ENCODE measurements at regions not wholly inside any gene's neighbourhood (a gene's known extent, or its start where the extent isn't known, plus 50 kb on each side); places are given as distances from the start of the nearest gene placed in this dataset.

DNA sequence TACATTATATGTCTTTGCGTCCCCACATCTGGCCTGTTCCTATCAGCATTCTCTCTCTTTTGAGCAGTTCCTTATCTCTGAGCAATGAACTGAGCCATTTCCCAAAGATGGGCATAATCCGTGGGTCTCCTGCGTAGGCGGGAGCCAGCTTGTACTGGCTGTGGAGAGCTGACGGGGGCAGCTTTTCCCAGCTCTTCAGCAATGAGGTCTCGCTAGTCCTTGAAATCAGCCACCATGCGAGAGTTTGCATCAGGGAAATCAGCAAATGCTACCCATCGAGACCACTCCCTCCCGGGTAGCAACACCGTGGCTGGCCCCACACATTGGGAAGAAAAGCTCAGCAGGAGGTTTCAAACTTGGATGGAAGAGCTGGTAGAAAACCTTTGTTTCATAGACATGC, 51.9 kb upstream of the FAM180A start:
- Histone ChIP-seq H4K8ac (ENCODE audit: extremely low read depth, insufficient read depth, low read length) (no peak overlapping the region; the same call in 1 of the 2 replicates), H3K4ac (replicated peaks; ENCODE audit: insufficient read length, low read depth, low read length) (no peak overlapping the region), H3K56ac (replicated peaks; ENCODE audit: insufficient read length, low read depth, low read length) (no peak overlapping the region), H3K4me3 (ENCODE audit: extremely low read depth in 1 of 4, insufficient read depth in 2 of 4, low read depth in 3 of 4, low read length in 4 of 4) (peak overlapping the region in 1 of 4 experiments; percentile 30; a peak in 1 of 8 replicates), H3K14ac (ENCODE audit: insufficient read length) (no peak overlapping the region), H3K79me1 (ENCODE audit: low read depth, low read length) (no peaks in the 10 kb centered on the region), H2BK15ac (ENCODE audit: low read length) (no peak overlapping the region), H3K23ac (ENCODE audit: insufficient read length) (no peak overlapping the region), H3K18ac (ENCODE audit: extremely low read depth, low read length) (peak overlapping the region; percentile 25; the same call in 1 of the 2 replicates), H4K20me1 (replicated peaks in 1 of 2; ENCODE audit: control insufficient read depth in 1 of 2, insufficient read depth in 2 of 2, low read length in 2 of 2) (no peaks in the 10 kb centered on the region), H2BK5ac (ENCODE audit: low read depth, low read length) (no peak overlapping the region), H2AK5ac (ENCODE audit: low read depth, low read length) (no peak overlapping the region), H4K5ac (ENCODE audit: insufficient read length, low read depth, low read length) (no peak overlapping the region), H3K4me2 (ENCODE audit: insufficient read depth in 1 of 2, low read depth in 2 of 2, low read length in 2 of 2) (peak overlapping the region; percentile 10 to 53; a peak in 3 of 4 replicates), H4K91ac (replicated peaks; ENCODE audit: insufficient read length, low read length) (peak overlapping the region; percentile 5), H2BK20ac (ENCODE audit: low read length) (peak overlapping the region; percentile 25; the same call in 1 of the 2 replicates), H3K9me3 (ENCODE audit: insufficient read depth in 2 of 2, low read depth in 1 of 2, low read length in 1 of 2) (no peaks in the 10 kb centered on the region), H2BK12ac (ENCODE audit: low read depth, low read length) (no peak overlapping the region), H3K36me3 (ENCODE audit: control insufficient read depth in 2 of 4, insufficient read depth in 4 of 4, low read length in 3 of 4) (no peaks in the 10 kb centered on the region), H3K27me3 (replicated peaks in 1 of 4; ENCODE audit: control insufficient read depth in 3 of 4, extremely low read depth in 1 of 4, insufficient read depth in 3 of 4, low read length in 3 of 4) (no peaks in the 10 kb centered on the region; a peak in 1 of 7 replicates), H3K23me2 (ENCODE audit: low read depth, low read length) (no peaks in the 10 kb centered on the region), H3K27ac (ENCODE audit: low read depth, low read length) (no peak overlapping the region), H2AFZ (ENCODE audit: low read length) (peak overlapping the region; percentile 100), H2BK120ac (replicated peaks; ENCODE audit: low read depth, low read length) (peak overlapping the region; percentile 24), H3K79me2 (ENCODE audit: control insufficient read depth in 1 of 2, insufficient read depth in 2 of 2, low read length in 2 of 2) (no peaks in the 10 kb centered on the region), H3K4me1 (replicated peaks in 1 of 4; ENCODE audit: control insufficient read depth in 3 of 4, insufficient read depth in 4 of 4, low read length in 3 of 4) (peaks cover 0 to 2% (median 2%) of the 10 kb centered on the region in 4 experiments; a peak in 3 of 7 replicates), H3K9ac (replicated peaks in 1 of 4; ENCODE audit: extremely low read depth in 1 of 4, low read depth in 3 of 4, low read length in 3 of 4) (0 out of 7 replicates have a peak overlapping the region, but pooled peaks of 1 of the 4 experiments have one; percentile 14)
- FAIRE-seq (no peak), DNase-seq (ENCODE audit: low read depth in 1 of 2, low spot score in 2 of 2) (peak; percentile 13 to 51)
- POLR2A ChIA-PET (ENCODE audit: partially characterized antibody) = interaction anchor here (0.5 to 1.1 kb wide), 2 partner anchors 207 to 219 kb away, joined by 3 read pairs; no protein-coding TSS in a partner anchor
- CTCF ChIA-PET (ENCODE audit: partially characterized antibody) = interaction anchor here (0.7 to 5.2 kb wide), 46 partner anchors 9 to 605 kb away, joined by 3 to 49 read pairs (median 4); no protein-coding TSS in a partner anchor
- TF ChIP-seq BCL11A (IDR thresholded peaks at IDR 0.05; ENCODE audit: low read depth in 2 of 2, low read length in 2 of 2) = no peak
- peak; percentile 8 to 15; a peak in 2 of 4 replicates for TF ChIP-seq RAD21 (IDR thresholded peaks at IDR 0.05 in 1 of 2, conservative IDR thresholded peaks at IDR 0.05 in 1 of 2; ENCODE audit: low read depth in 2 of 2, low read length in 2 of 2)
- TF ChIP-seq CEBPB (IDR thresholded peaks at IDR 0.05; ENCODE audit: low read depth, low read length) = no peak
- TF ChIP-seq, protein P1, sequence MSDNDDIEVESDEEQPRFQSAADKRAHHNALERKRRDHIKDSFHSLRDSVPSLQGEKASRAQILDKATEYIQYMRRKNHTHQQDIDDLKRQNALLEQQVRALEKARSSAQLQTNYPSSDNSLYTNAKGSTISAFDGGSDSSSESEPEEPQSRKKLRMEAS (IDR thresholded peaks at IDR 0.05) = no peak
- TF ChIP-seq, protein P2, sequence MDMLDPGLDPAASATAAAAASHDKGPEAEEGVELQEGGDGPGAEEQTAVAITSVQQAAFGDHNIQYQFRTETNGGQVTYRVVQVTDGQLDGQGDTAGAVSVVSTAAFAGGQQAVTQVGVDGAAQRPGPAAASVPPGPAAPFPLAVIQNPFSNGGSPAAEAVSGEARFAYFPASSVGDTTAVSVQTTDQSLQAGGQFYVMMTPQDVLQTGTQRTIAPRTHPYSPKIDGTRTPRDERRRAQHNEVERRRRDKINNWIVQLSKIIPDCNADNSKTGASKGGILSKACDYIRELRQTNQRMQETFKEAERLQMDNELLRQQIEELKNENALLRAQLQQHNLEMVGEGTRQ (IDR thresholded peaks at IDR 0.05; ENCODE audit: low read length) = no peak
- no peak for TF ChIP-seq POLR2A (IDR thresholded peaks at IDR 0.05; ENCODE audit: control extremely low read depth in 1 of 2, low read depth in 2 of 2, low read length in 2 of 2)
- TF ChIP-seq POU5F1 (IDR thresholded peaks at IDR 0.05; ENCODE audit: low read depth, low read length) = no peak
- WGBS, 2 experiments (ENCODE audit: extremely low coverage in 1 of 2, insufficient coverage in 1 of 2, insufficient read length in 1 of 2, insufficient replicate concordance in 2 of 2, low coverage in 1 of 2, low lambda C conversion rate in 2 of 2, missing lambda C conversion rate in 1 of 2) = 57% methylated on average over 10 of the region's 10 CpGs; no CpG with 5 or more reads in 1 of the 2 experiments

Data from H1 (cell line).